NCI-H2029 (cell line): ENCODE measurements at regions not wholly inside any gene's neighbourhood (a gene's known extent, or its start where the extent isn't known, plus 50 kb on each side); places are given as distances from the start of the nearest gene placed in this dataset.

Source experiments
- DNase-seq: peaks from one replicate; lab custom pipeline; 2025; lab: John Stamatoyannopoulos, UW

DNA sequence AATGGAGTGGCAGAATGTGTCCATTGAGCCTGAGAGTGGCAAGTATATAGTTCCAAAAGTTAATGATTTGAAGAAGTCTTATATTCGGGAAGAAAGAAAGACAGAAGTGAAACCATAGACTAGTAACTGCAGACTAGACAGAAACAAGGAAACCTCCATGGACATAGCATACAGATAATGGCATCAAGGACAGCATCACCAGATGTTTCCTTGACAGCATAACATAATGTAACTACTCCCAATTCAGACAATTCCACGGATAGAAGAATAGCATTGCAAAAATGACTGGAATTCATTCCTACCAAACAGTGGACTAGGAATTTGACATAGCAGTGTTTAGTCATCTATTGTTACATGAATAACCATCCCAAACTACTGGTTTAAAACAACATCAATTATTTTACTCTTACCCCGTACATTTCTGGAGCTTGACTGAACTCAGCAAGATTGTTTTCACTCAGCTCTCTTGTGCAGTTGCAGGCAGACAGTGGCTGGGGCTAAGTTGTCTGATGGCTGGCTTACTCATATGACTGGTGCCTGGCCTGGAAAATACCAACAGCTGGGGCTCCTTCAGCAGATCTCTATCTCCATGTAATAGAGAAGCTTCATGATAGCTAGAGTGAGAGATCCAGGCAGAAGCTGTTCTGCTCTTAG lies 109.7 kb upstream of the GADL1 start:
- DNase-seq, result no peak

DNA sequence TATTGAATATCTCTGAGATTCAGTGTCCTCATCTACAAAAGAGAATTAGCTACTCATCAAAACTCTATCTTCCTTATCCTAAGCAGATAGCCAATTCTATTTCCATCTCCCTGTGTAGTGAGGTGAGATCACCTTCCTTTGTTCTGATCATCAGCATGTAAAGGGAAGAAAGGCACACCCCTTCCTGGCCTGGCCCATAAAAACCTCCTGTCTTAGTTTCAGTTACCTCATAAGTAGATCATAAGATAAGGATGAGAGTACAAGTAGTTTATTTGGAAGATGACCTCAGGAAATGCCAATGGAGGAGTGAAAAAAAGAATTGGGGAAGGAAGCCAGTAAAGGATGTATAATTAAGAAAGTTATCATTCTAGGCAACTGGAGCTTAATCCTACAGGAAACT lies 114.5 kb upstream of the GADL1 start:
- DNase-seq, result no peak

DNA sequence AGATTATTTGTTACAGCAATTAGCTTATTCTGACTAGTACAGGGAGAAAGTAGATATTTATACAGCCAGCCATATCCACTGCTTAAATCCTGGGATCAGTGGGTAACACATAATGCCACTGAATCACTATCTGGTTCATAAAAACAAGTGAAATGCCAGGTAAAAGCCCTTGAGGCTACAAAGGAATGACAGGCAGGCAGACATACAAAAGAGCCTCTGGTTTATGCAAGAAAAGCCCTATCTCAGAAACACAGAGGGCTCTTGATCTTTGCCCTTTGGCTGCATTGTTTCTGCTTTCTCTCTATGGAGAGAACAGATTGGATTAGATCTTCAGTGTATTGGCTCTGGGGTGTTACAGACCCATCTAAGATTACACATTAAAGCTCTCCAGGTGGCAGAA lies 115.4 kb upstream of the GADL1 start:
- peak; percentile 22 for DNase-seq

DNA sequence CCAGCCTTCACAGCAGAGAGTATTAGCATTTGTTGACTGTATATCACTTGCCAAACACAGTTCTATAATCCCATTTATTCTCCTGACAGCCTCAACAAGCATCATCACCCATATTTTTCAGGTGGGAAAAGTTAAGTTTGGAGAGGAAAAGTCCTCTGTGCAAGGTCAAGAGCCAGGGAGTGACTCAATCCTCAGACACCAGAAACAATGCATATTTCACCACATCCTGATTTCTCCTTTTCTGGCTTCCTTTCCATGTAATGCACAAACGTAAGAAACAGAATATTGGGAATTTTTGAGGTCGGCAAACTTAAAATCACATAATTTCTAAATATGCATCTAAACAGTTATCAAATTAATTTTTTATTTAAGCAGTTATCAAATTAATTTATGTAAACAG lies 116.0 kb upstream of the GADL1 start:
- DNase-seq, result no peak

DNA sequence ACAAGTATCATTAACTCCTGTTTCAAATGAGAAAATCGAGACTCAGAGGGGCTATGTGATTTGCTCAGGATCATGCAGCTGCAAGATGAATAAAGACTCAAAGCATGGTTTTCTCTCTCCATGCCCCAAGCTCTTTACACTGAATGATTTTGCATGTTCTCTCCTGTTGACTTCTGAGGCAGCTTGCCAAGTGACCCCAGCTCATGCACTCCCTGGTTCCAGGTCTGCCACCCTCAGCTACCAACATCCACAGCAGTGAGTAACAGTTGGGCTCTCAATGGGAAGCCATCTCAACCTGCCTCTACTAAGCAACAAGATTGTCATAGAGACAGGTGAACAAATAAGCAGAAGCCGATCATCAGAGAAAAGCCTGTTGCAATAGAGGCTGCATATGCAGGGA lies 116.9 kb upstream of the GADL1 start:
- no peak for DNase-seq

DNA sequence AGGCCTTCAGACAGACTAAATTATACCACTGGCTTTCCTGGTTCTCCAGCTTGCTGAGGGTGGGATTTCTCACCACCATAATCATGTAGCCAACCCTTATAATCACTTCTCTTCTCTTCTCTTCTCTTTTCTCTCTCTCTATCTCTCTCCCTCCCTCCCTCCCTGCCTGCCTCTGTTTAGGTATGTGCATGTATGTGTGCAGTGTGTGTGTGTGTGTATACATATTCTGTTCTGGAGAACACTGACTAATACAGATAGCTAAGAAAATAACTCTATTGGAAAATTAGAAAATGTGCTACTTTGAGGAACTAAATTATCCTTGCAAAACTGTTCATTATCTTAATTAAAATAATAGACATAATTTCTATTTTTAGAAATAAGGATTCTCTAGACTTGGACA lies 118.6 kb upstream of the GADL1 start:
- DNase-seq, result no peak

DNA sequence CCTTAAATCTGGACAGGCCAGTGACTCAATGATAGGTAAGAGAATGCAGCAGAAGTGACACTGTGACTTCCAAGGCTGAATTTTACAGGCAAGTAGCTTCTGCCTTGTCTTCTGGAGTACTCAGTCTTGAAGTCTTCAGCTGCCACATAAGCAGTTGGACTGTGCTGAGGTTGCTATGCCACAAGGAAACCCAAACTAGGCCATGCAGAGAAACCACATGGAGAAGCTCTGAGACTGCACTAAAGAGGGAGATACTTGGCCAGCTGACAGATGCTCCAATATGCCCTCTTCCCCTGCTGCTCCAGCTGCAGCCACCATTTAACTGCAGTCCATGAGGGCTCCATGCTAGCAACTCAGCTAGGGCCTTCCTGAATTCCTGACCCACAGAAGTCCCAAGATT lies 119.4 kb upstream of the GADL1 start:
- no peak for DNase-seq

DNA sequence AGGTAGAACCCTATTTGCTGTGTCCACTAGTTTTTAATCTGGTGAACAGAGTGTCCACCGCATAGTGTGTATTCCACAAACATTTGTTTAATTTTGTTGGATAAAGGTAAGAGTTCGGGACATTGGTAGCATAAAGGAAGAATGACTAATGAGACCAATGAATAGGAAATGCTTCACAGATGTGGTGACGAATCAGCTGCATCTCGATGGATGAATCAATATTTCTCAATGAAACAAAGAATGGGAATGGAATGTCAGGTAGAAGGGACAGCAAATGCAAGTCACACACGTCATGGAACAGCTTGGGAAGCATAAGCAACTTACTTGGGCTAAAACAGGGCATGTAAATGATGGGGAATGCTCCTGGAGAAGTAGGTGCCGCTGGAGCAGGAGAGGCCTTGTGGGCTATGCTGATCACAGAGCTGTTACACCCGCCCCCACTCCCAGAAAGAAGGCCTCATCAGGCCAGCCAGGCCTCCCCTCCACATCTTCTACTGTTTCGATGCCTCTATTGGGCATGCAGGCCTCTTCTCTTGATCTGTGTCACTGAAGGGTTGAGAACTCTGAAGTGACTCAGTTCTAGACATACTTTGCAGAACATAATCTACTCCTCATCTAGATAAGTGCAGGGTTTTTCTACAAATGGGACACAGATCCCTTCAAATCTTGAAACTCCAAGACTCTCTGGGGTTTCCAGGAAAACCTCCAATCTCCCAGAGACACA lies 120.0 kb upstream of the GADL1 start:
- DNase-seq, result no peak

DNA sequence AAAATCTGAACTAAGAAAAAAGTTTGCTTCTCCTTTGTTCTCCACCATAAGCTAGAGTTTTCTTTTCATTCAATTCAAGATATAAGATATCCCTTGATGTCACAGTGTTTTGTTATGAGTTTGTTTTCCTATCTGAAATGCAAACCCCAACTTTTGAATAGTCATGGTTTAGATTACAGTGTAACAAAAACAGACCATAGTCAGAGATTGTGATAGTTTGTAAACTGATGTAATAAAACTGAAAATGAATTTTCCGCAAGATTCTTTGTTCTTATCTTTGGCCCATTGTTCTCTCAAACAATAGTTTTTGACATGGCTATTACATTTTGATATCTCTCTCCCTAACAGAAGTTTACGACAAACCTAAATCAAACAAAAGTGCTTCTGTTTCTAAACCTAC lies 121.7 kb upstream of the GADL1 start:
- no peak for DNase-seq

DNA sequence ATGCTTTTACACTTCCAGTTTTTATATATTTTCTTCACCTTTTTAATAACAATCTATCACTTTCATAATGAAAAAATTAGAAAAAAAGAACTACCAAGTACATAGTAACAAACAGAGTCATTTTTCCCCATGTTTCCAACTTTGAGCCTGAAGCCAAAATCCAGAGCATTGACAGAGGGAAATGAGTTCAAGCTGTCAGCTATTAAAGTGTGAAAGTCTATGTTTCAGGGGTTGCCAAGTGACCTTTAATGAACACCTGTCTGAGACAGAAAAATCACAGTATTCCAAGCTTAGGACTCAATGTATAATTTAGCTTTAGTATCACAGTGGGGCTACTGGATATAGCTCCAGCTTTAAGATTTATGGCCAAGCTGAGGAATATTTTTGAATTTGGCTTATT lies 128.3 kb upstream of the GADL1 start:
- DNase-seq, result no peak

DNA sequence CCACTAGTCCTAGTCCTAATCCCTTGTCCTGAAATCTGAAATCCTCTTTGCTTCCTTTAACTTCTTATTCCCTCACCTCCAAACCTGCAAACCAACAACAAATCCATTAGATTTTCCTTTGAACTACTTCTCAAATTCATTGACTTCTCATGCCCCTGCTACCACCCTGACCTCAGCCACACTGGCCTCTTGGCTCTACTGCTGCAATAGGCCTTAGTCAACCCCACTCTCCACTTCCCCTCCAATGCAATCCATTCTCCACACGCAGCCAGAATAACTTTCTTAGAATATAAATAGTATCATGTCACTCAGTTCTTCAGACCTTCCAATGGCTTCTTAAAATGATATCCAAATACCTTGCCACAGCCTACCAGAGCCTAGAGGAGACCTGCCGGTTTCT lies 131.1 kb upstream of the GADL1 start:
- DNase-seq, result no peak

DNA sequence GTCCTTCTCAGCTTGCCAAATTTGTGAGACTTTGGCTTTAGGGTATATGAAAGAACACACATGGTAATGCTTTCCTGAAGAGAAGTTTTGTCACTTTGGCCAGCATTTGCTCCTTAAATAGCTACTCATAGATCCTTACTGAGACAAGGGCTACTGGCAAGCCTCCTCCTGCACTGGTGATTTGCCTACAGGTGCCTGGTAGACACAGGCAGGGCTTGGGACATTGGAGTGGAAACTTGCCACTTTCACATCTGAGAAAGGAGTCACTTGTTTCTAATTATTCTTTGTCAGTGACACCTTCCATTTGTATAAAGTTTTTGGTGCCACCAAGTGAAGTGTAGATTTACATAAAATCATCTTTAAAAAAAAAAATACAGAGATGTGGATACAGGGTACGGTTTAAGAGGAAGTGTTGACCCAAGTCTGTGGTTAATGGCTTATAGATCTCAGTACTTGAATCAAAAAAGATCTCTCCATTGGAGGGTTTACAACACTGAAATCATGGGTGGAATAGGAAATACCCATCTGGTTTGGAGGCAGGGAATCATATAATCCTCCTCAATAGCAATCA lies 132.8 kb upstream of the GADL1 start:
- DNase-seq, result no peak

DNA sequence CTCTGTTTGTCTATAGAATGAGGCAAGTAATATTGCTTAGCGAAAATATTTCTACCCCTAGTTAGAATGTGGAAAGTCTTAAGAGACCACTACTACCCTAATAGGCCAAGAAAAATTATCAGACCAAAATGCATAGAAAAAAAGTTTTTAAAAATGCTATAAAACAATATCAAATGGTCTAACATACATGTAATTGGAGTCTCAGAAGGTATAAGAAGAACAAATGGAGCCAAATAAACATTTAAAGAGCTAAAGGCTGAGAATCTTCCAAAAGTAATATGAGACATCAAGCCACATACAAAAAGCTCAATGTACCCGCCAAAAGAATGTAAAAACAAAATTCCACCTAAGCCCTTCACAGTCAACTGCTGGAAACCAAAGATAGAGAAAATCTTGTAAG lies 133.5 kb upstream of the GADL1 start:
- DNase-seq, result no peak

DNA sequence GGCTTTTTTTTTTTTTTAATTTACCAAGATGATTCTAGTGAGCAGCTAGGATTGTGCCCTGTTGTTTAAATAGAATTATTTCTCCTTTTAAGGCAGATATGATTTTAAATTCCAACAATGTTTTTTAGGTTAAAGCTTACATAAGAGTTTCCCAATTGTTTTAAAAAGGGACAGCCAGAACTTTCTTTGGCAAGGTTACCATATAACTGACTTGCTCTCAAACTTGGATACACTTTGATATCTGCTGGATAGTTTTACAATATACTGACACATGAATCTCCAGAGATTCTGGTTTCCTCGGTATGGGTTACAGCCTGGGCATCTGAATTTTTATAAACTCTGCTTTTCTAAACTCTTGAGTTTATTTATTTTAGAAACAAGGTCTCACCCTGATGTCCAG lies 134.3 kb upstream of the GADL1 start:
- no peak for DNase-seq

DNA sequence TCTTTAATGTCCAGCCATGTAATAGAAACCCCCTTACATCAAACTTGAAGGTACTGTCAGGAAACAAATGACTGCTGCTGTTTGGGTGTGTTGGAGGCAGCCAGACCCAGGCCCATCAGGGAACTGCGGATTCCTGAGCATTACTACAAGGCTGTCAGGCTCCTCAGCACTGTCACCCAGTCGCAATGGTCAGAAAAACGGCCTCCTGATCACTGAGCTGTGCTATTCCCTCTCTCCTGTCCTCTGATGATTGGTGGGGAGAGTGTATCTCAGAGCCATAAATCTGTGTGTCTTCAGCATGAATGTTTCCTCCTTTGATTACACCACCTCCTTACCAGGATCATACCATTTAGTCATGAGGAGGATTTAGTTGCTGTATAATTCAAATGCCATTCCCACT lies 135.2 kb upstream of the GADL1 start:
- no peak for DNase-seq

DNA sequence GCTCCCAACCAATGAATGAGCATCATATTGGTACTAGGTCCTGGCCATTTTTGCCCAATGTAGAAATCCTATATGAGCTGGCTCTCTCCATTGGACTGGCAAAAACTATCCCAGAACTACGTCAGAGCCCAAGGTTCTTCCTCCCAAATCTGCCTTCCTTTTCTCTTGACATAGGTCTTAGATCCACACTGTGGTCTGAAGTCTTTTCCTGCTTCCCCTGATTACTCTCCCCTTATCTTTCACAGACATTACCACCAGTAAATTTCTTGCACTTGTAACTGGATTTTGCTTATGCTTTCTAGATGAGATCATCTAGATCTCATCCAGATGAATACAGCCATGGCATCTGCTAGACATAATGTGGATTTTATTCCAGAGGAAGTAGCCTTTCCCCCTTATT lies 141.2 kb upstream of the GADL1 start:
- DNase-seq, result no peak

DNA sequence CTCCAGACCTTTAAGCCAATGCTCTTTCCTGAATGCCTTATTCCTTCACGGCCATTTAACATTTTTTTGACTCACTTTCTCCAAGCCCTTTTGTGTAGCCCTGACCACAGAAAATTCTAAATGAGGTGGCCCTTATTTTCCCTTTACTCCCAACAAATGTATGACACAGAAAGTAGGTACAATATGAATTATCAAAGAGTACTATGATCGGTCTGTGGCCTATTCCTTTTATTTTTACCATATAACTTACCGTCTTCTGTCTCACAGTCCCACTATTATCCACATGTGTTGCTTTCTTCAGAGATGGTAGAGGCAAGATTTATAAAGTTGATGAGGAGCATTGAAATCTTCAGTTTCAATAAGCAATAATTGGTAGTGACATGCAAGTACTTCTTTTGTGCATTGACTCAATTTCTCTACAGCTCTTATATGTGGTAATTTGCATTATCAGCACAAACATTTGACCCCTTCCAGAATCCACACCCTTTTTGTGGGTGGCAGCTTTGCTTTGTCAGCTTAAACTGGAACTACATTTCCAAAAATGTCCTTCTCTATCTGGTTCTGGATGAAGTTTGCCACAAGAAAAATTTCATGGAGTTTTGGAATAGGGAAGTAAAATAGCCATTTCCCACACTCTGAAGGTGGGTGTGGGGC lies 143.8 kb upstream of the GADL1 start:
- no peak for DNase-seq

DNA sequence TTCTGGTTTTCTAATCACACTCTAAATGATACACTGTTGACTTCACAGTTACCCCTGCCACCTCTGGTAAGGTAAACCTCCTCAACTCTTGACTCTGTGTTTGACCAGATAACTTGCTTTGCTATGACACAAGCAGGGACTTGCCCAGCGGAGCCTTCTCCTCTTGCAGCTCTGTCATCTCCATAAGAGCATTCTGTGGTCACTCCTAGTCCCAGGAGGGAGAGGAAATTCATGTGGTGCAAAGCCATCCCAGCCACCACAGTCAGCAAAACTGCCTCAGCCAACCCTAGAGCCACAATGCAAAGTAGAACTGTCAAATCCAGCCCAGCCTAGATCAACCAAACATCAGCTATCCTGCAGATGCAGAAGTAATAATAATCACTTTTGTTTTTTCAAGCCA lies 144.7 kb upstream of the GADL1 start:
- DNase-seq, result no peak

DNA sequence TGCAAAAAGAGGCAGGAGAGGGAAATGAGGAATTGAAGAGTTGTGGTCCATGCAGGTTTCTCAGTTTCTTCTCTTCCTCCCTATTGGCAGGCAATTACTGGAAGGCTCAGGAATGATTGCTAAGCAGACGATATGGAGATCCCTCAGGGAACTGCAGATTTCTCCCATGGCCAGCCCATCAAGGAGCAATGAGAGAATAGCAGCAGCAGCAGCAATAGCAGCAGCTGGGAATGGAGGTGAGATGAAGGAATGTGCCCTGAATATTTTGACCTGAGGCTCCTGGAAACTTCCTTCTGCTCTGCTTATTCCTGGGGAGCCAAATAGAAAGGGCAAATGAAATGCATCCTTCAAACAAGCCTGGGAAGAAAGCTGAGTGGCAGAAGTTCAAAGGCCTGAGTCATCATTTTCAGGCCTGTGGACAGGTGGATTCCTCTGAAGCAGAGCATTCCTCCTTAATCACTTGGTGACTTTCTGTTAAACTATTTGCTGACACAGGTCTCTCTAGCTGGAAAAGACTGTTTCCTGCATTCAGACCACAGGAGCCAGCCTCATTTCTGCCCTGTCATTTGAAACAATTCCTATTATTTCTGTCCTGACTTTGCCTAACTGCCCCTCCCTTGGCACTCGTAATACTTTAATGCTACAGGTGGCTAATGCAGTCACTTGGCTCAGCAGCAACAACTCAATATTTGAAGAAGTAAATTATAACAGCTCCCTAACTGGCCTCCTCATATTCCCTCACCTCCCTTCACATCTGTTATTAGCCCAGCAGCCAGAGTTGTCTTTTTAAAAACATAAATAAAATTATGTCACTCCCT lies 146.9 kb upstream of the GADL1 start:
- no peak for DNase-seq

DNA sequence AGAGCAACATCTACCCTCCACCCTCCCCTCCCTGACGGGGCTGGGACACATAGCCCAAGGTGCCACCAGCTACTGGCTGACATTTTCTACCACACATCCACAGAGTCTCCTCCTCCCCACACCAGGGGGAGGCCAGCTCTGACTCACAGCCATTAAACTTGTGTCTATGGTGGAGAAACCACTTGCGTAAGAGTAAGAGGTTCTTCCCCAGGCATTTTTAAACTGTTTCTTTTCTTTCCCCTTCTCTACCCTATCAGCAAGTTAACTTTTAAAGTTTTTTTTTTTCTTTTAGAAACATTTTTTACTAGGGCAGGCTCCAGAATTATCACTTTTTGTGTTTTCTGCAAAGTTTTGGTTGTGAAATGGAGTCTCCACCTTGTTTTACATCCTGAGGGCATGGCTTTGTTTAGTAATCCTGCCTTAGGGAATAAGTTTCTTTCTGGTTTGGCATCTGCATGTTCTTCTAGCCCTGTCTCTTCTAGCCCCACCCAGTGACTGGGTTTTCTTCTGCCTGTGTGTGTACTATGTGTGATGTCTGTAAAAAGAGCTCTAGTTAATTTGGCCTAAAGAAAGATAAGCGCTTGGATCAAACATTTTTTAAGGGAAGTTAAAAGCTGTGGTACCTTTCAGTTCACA lies 148.8 kb upstream of the GADL1 start:
- no peak for DNase-seq

DNA sequence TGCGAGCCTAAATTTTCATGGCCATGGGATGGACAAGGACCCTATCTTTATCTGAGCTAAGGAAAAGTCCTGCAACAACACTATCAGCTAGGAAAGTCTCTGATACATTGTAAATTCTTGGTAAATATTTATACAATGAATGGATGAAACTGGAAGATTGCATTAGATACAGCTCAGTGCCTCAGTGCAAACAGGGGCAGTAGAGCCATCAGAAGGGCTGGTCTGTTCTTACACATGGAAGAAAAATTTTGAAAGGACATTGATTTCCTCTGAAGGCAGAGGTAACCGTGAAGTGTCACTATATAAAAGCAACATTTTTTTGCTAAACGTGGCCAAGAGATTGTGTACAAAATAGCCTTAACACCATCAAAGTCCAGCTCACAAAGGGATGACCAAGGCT lies 153.2 kb upstream of the GADL1 start:
- no peak for DNase-seq

DNA sequence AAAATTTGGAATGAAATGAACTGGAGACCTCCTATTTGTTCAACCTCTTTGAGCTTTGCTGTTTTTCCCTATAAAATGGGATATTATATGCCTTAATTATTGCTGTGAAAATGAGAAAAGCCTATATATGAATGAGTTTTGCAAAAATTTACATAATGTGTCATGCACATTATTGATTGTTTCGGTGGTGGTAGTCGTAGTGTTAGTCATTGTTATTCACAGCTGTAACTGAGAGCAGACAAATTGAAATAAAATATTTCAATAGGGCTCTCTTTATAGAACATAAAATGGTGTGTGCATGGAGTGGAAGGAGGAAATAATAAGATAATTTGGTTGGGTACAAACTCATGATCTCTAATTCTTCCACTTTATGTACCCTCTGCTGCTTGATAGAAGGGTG lies 153.7 kb upstream of the GADL1 start:
- DNase-seq, result no peak
